ENCODE measurements at regions not wholly inside any gene's neighbourhood (a gene's known extent, or its start where the extent isn't known, plus 50 kb on each side); places are given as distances from the start of the nearest gene placed in this dataset.

- TF ChIP-seq POLR2A (IDR thresholded peaks at IDR 0.05) = no peak
- TF ChIP-seq CTCF (IDR thresholded peaks at IDR 0.05) = no peak
Observed at GRCh38 chr11:15748132-15748531, 608.2 kb downstream of the SOX6 start.
